ENCODE measurements at regions not wholly inside any gene's neighbourhood (a gene's known extent, or its start where the extent isn't known, plus 50 kb on each side); places are given as distances from the start of the nearest gene placed in this dataset.

DNA sequence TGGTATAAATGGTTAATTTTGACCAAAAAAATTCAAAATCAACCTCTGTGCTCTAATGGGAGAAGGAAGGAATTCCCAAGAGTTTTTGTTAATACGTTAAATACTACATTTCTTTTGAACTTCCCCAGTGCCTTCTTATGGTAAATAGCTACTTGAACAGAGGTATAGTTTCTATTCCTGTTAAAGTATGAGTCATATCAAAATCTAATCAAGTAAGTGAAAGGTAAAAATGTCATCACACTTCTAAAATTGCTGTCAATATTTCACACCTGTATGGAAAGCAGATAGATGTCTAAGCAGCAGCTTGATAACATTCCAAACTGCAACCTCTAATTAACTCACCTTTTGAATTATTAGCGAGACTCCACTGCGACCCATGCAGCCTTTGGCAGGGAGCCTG is 214.1 kb upstream of the MEF2C start:
- DNase-seq (ENCODE audit: low spot score, unreplicated experiment): no peak
- no peaks in the 10 kb centered on the region for H3K27me3 Mint-ChIP-seq
- no peak overlapping the region for H3K4me3 Mint-ChIP-seq (ENCODE audit: low read depth)
- no peaks in the 10 kb centered on the region for H3K9me3 Mint-ChIP-seq (ENCODE audit: low read depth)
- TF ChIP-seq, protein P1, sequence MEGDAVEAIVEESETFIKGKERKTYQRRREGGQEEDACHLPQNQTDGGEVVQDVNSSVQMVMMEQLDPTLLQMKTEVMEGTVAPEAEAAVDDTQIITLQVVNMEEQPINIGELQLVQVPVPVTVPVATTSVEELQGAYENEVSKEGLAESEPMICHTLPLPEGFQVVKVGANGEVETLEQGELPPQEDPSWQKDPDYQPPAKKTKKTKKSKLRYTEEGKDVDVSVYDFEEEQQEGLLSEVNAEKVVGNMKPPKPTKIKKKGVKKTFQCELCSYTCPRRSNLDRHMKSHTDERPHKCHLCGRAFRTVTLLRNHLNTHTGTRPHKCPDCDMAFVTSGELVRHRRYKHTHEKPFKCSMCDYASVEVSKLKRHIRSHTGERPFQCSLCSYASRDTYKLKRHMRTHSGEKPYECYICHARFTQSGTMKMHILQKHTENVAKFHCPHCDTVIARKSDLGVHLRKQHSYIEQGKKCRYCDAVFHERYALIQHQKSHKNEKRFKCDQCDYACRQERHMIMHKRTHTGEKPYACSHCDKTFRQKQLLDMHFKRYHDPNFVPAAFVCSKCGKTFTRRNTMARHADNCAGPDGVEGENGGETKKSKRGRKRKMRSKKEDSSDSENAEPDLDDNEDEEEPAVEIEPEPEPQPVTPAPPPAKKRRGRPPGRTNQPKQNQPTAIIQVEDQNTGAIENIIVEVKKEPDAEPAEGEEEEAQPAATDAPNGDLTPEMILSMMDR (IDR thresholded peaks at IDR 0.05; ENCODE audit: unreplicated experiment): no peak
- H3K27ac Mint-ChIP-seq: no peak overlapping the region
- no peaks in the 10 kb centered on the region for H3K36me3 Mint-ChIP-seq (ENCODE audit: insufficient read depth)
- no peaks in the 10 kb centered on the region for H3K4me1 Mint-ChIP-seq (ENCODE audit: low read depth)

DNA sequence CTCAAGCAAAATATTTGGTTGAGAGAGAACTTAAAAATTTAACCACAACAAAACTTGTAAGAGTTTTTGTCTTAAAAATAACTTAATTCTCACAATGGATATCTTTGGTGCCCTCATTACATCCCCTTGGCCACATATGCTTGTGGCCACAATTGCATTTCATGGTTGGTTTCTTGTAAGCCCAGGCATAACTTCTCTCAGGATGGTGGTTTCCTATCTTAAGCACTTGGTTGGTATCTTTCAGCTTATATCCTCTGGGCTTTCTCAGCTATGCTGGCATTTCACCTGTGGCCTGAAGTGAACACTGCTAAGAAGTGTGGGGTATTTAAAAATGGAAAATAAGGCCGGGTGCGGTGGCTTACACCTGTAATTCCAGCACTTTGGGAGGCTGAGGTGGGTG is 212.4 kb upstream of the MEF2C start:
- H3K9me3 Mint-ChIP-seq (ENCODE audit: low read depth): no peaks in the 10 kb centered on the region
- no peaks in the 10 kb centered on the region for H3K27me3 Mint-ChIP-seq
- no peaks in the 10 kb centered on the region for H3K4me1 Mint-ChIP-seq (ENCODE audit: low read depth)
- DNase-seq (ENCODE audit: low spot score, unreplicated experiment): no peak
- H3K36me3 Mint-ChIP-seq (ENCODE audit: insufficient read depth): no peaks in the 10 kb centered on the region
- TF ChIP-seq, protein P1 (IDR thresholded peaks at IDR 0.05; ENCODE audit: unreplicated experiment): no peak
- no peak overlapping the region for H3K4me3 Mint-ChIP-seq (ENCODE audit: low read depth)
- H3K27ac Mint-ChIP-seq: no peak overlapping the region

DNA sequence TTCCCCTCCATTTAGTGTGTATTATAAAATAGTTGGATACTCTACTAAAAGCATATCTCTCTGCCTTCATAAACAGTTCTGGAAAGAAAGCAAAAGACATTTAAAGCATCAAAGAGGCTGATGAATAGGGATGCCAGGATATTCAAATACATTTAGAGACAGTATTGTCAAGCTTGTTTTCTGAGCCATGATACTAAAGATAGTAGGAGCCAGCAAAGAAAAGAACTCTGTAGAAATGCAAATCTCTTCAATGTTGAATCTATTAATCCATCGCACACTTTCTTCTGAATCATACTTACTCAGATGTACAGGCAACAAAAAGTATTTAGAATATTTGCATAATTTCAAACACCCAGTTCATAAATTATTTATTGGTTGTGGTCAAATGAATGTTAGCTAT is 207.1 kb upstream of the MEF2C start:
- DNase-seq (ENCODE audit: low spot score, unreplicated experiment): no peak
- H3K27me3 Mint-ChIP-seq: peaks cover 3% of the 10 kb centered on the region
- TF ChIP-seq, protein P1 (IDR thresholded peaks at IDR 0.05; ENCODE audit: unreplicated experiment): no peak
- no peaks in the 10 kb centered on the region for H3K4me1 Mint-ChIP-seq (ENCODE audit: low read depth)
- H3K36me3 Mint-ChIP-seq (ENCODE audit: insufficient read depth): no peaks in the 10 kb centered on the region
- no peak overlapping the region for H3K27ac Mint-ChIP-seq
- H3K4me3 Mint-ChIP-seq (ENCODE audit: low read depth): no peak overlapping the region
- H3K9me3 Mint-ChIP-seq (ENCODE audit: low read depth): no peaks in the 10 kb centered on the region

DNA sequence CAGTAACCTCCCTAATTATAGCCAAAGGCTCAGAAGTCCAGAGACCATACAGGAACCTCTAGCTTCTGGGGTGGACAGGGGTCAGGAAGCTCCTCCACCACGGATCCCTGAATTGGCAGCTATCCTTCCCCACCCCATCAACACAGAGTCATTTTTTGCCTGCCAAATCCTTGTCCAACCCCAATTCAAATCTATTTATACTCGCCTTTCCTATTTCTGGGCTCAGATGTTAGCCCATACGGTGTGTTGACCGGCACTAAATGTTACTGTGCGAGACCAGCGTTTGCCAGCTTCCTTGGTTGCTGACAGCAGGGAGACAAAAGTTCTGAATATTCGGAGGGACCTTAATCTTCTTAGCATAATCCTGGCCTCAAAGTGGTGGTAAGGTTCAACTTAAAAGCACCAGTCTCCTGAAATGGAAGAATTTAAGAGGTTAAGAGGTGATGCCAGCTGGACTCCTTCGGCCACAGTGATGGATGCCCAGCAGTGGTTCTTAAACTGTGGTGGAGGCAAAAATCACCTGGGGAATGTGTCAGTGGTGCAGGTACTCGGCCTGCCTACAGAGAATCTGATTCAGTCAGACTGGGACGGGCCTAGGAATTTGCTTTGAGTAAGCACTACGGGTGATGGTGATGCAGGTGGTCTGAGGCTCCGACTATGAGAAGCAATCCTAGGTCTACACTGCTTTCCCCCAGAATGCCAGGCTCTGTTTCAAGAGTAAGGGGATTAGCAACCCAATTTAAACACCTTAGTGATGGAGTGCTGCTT is 204.8 kb upstream of the MEF2C start:
- Mint-ChIP-seq H3K9me3 (ENCODE audit: low read depth) (no peaks in the 10 kb centered on the region), H3K27me3 (peaks cover 3% of the 10 kb centered on the region), H3K4me3 (ENCODE audit: low read depth) (no peak overlapping the region), H3K36me3 (ENCODE audit: insufficient read depth) (no peaks in the 10 kb centered on the region), H3K4me1 (ENCODE audit: low read depth) (no peaks in the 10 kb centered on the region), H3K27ac (no peak overlapping the region)
- DNase-seq (ENCODE audit: low spot score, unreplicated experiment): no peak
- TF ChIP-seq, protein P1 (IDR thresholded peaks at IDR 0.05; ENCODE audit: unreplicated experiment): no peak

DNA sequence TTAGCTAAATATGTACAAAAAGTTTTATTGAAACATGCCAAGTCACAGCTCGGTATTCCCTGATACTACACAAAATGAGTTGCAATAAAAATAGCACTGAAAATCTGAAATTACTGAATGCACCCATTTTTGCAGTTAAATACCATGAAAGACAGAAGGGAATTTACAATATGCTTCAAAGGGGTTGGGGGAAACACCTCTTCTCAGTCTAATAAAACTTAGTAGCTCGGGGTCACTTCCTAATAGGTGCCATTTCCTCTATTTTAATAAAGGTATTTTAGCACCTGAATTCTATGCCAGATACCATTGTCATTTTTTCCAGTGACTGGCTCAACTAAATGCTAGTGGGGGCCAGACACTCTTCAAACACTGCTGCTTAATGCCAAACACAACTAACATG is 204.1 kb upstream of the MEF2C start:
- no peak overlapping the region for H3K4me3 Mint-ChIP-seq (ENCODE audit: low read depth)
- DNase-seq (ENCODE audit: low spot score, unreplicated experiment): no peak
- H3K4me1 Mint-ChIP-seq (ENCODE audit: low read depth): no peaks in the 10 kb centered on the region
- no peaks in the 10 kb centered on the region for H3K9me3 Mint-ChIP-seq (ENCODE audit: low read depth)
- H3K36me3 Mint-ChIP-seq (ENCODE audit: insufficient read depth): no peaks in the 10 kb centered on the region
- H3K27me3 Mint-ChIP-seq: peaks cover 3% of the 10 kb centered on the region
- TF ChIP-seq, protein P1 (IDR thresholded peaks at IDR 0.05; ENCODE audit: unreplicated experiment): no peak
- H3K27ac Mint-ChIP-seq: no peak overlapping the region
